ENCODE measurements at regions not wholly inside any gene's neighbourhood (a gene's known extent, or its start where the extent isn't known, plus 50 kb on each side); places are given as distances from the start of the nearest gene placed in this dataset.

DNA sequence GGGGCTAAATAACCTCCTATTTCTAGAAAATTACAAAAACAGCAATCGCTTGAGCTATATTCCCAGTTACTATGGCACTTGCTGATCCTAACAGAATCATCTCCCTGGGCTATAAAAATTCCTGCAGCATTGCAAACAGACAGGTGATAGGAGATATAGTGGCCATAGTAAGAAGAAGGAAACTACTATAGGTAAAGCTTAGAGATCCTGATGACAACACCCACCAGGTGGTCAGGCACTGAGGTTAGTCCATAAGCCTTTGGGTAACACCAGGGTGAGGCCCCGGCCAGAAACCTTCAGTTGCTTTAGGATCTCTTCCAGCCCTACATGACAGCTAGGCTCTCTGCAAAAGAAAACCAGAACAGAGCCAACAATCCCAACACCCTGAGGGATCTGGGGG, 197.9 kb upstream of the PPP1R2C start:
- TF ChIP-seq L3MBTL2 (conservative IDR thresholded peaks at IDR 0.05) (no peak), SUZ12 (IDR thresholded peaks at IDR 0.05) (no peak), FOXM1 (IDR thresholded peaks at IDR 0.05; ENCODE audit: borderline replicate concordance) (no peak), FOXK2 (IDR thresholded peaks at IDR 0.05) (no peak), ELF4 (IDR thresholded peaks at IDR 0.05) (no peak), PKNOX1 (IDR thresholded peaks at IDR 0.05) (no peak)

Measured in HEK293T (cell line).